ENCODE measurements at regions not wholly inside any gene's neighbourhood (a gene's known extent, or its start where the extent isn't known, plus 50 kb on each side); places are given as distances from the start of the nearest gene placed in this dataset.

- no peak for DNase-seq (ENCODE audit: low read depth, low spot score)
Observed at GRCh38 chr13:85742355-85742754, 56.9 kb downstream of the SLITRK6 start.

DNA sequence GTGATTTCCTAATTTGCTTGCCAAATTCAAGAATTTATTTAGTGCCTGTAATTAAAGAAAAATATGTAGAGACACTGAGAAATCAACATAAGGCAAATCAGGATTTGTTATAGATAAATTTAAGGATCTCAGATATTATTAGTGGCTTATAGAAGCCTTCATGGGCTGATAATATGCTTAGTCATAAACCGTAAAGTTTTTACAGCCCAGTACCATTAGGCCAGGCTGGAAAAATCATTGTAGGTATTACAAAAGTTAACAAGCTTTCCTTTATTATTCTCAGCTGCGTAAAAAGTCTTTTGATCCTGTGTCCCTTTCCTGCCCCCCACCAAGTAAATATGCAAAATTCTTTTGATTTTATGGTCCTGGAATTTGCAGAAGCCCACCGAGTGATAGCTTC lies 58.2 kb downstream of the SLITRK6 start:
- no peak for DNase-seq (ENCODE audit: low read depth, low spot score)

- DNase-seq (ENCODE audit: low read depth, low spot score) = no peak
Observed at GRCh38 chr13:85738696-85739320, 60.4 kb downstream of the SLITRK6 start.

DNA sequence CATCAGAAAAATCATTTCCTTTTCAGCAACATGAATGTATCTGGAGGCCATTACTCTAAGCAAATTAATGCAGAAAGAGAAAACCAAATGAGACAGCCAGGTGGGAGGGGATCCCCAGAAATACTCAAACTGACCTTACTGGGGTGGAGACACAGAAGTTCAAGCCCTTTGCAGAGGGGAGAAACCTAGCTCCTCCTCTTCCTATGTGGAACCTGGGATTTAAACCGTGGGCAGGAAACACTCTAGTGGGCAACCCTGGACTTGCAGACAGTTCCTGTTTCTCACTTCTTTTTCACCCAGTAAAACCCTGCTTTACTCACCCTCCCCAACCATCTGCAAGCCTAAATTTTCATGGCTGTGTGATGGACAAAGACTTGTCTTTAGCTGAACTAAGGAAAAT lies 61.3 kb downstream of the SLITRK6 start:
- DNase-seq (ENCODE audit: low read depth, low spot score) = no peak

- no peak for DNase-seq (ENCODE audit: low read depth, low spot score)
Observed at GRCh38 chr13:85729296-85729695, 69.9 kb downstream of the SLITRK6 start.

DNA sequence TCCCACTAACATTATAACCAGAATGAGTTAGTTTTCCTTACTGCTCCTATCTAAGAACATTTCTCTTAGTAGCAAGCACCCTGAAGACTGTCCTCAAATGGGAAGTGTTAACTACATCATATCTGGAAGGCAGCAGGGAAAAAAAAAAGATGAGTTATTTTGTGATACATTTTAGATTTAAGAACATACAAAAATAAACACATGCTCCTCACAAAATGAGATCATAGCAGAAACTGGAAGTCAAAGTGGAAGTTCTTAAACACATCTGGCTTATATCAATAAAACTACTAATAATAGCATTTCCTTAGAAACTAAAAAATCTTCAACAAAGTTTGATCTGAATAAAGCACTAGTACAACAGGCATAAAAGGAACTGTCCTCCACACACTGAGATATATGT lies 70.4 kb downstream of the SLITRK6 start:
- no peak for DNase-seq (ENCODE audit: low read depth, low spot score)

DNA sequence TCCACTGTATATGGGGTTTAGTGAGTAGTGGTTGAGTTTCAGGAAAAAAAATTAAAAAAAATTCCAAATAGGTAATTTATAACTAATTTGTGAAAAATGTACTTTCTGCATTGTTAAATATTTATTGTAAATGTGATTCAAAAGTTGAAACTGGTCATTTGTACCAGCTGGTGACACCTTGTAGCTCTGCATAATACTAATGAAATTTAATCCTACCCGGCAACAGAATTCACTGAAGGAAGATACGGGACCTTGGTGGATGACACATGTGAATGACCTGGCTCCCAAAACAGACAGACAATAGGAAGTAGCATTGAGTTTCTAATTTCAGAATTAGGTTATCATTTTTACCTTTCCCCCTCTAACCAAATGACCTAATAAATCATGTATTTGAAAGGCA lies 73.8 kb downstream of the SLITRK6 start:
- DNase-seq (ENCODE audit: low read depth, low spot score) = no peak

- no peak for DNase-seq (ENCODE audit: low read depth, low spot score)
Observed at GRCh38 chr13:85724546-85725432, 74.4 kb downstream of the SLITRK6 start.

DNA sequence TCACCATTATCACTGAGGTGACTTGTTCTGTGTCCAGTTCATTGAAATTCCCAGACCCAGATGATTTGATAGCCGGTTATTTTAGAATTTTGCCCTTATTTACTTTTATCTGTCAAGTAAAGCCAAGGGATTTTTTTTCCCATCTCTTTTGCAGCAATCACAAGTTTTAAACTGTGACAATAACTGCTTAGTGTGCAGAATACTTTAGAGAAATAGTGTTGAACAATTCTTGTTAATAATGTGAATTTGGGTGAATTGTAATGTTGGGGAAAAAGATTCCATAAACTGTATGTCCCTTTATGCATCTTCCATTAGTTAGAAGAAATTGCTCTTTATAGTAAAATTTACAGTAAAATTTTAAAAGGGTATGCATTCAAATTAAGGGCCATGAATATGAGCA lies 79.5 kb downstream of the SLITRK6 start:
- no peak for DNase-seq (ENCODE audit: low read depth, low spot score)

DNA sequence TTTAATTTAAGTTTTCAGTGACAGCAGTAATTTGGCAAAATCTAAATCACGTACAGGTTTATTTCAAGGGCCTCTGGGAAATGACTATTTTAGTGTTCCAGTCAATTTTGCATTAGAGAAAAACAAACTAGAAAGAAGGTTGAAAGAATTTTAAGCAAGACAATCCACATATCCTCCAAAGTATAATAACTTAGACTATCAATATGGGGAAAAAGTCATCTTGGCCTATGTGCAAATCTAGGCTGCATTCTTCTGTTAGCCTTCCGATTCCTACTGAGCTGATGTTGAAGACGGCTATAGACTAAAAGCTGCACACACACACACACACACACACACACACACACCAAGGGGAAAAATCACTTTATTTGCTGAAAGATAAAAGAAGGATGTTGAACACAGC lies 81.3 kb downstream of the SLITRK6 start:
- no peak for DNase-seq (ENCODE audit: low read depth, low spot score)

- DNase-seq (ENCODE audit: low read depth, low spot score) = no peak
Observed at GRCh38 chr13:85710545-85710944, 88.7 kb downstream of the SLITRK6 start.

DNA sequence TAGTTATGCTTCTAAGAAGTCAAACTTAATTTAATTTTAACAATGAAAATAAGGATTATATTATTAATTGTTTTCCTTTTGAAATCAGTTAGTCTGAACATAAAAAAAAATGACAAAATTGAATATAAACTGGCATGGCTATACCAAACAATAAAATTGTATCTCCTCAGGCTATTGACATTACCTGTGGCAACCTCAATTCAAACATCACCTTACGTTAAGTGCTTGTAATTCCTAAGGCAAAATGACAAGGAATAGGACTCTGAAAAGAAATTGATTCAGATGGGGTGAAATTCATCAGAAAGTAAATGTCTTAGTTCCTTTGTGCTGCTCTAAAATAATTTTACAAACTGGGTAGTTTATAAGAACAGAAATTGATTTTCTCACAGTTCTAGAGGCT lies 89.5 kb downstream of the SLITRK6 start:
- DNase-seq (ENCODE audit: low read depth, low spot score) = no peak

- DNase-seq (ENCODE audit: low read depth, low spot score) = no peak
Observed at GRCh38 chr13:85709072-85709471, 90.1 kb downstream of the SLITRK6 start.

DNA sequence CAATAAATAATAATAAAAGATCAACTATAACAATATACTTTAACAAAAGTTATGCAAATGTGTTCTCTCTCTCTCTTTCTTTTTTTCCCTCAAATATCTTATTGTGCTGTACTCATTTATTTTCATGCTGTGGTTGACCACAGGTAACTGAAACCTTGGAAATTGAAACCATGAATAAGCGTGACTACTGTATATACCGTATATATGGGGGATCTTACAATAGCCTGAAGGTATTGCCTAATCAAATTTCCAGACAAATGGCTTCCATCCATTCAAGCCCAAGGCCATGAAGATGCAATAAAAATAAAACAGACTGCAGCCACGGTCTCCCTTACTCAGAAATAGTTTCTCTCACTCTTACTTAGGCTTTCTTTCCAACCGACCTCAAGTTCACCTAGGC lies 98.3 kb downstream of the SLITRK6 start:
- DNase-seq (ENCODE audit: low read depth, low spot score) = no peak

DNA sequence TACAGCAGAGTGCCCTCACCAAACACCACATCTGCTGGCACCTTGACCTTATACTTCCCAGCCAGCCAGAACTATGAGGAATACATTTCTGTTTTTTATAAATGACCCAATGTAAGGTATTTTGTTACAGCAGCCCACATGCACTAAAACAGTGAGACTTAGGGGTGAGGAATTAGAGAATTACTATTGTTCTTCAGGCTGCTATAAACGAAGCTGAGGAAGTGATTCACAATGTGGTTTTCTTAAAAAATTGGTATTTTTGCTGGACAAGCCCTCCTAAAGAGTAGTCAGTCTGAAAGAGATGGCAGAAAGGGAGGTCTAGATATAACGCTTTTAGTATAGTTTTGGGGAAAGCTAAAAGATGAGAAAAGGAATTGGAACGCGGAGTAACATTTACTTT lies 101.0 kb downstream of the SLITRK6 start:
- DNase-seq (ENCODE audit: low read depth, low spot score) = no peak

DNA sequence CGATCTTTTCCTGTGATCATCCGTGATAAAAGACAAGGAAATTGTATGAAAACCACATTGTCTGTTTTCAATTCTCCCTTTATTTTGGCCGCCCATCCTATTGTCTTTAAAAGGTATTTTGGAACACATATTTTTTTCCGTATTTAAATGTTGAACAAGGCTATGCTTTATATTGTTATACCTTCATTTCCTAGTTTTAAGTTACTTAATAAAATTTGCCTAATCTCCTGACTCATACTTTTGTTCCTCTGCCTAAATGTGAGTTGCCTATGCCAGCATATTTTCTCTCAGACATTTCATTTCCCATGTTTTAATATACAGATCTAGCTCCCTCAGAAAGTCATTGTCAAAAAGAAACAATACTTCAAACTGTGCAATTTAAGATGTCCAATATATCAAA lies 104.2 kb downstream of the SLITRK6 start:
- no peak for DNase-seq (ENCODE audit: low read depth, low spot score)

DNA sequence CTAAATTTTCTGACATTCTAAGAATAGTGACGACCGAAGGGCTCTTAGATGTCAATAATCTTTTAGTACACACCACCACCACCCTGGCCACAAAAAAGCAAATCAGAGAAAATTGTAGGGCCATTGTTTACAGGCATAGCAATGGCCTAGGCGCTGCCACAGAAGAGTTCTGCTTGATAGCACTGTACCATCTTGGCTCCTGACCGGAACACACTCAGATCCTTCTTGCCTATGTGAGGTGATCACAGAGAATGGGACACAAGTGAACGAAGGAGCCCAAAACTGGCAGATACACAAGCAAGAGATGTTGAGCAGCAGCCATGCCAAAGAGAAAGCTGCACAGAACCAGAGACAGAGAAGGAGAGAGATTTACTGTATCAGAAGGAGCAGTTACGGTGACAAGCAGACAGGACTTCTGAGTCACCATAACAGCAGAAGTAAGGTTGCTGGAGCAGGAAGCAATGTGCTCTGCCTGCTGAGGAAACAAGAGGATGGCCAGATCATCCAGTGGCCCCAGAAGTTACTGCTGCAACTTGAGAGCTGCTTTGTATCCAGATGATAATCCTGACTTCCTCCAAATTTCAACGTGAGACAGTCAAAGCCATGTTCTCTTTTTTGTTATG lies 105.2 kb downstream of the SLITRK6 start:
- no peak for DNase-seq (ENCODE audit: low read depth, low spot score)

DNA sequence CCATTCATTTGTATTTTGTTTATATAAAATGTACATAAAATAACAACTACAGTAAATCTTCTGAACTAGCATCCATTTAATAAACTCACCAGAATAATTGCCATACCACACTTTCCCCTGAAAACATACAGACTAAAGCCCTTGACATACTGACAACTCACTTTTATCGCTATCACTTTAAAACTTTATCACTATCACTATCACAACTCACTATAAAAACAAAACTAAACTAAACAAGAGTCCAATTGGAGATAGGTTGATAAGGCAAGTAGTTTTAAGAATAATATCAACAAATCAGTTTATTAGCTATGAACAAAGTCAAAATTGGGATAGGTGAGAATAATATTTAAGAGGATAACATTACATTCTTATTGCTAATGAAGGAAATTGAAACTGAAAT lies 108.9 kb downstream of the SLITRK6 start:
- DNase-seq (ENCODE audit: low read depth, low spot score) = no peak

DNA sequence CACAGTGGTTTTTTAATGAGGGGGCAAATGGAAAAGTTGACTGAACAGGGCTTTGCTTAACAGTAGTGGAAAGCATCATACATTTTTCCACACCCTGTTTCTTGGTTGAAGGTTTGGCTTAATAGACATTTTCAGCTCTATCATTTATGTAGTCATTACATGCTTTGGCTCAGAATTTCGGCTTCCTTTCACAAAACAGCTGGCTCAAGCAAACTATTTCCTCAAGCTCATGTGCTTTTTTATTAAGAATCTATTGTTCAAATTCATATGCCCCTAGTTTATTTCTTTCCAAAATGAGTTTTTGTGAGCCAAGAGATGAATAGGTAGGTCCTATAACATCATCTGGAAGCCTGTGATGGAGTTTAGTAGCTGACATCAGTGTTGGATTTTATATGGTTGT lies 113.8 kb downstream of the SLITRK6 start:
- no peak for DNase-seq (ENCODE audit: low read depth, low spot score)

- DNase-seq (ENCODE audit: low read depth, low spot score) = no peak
Observed at GRCh38 chr13:85675151-85675907, 123.9 kb downstream of the SLITRK6 start.

GRCh38 chr13:85671336-85671735 lies 127.9 kb downstream of the SLITRK6 start:
- DNase-seq (ENCODE audit: low read depth, low spot score) = no peak

- no peak for DNase-seq (ENCODE audit: low read depth, low spot score)
Observed at GRCh38 chr13:85666356-85666755, 132.9 kb downstream of the SLITRK6 start.
